GM12872 (cell line): ENCODE measurements at regions not wholly inside any gene's neighbourhood (a gene's known extent, or its start where the extent isn't known, plus 50 kb on each side); places are given as distances from the start of the nearest gene placed in this dataset.

Source experiments
- CTCF ChIP-seq: IDR thresholded peaks from 3 replicates; pipeline ENCODE4 v1.5.1; 2011; ENCODE audit warnings: low read depth, mild to moderate bottlenecking, low read length, moderate library complexity; ENCODE audit not compliant: insufficient read depth

DNA sequence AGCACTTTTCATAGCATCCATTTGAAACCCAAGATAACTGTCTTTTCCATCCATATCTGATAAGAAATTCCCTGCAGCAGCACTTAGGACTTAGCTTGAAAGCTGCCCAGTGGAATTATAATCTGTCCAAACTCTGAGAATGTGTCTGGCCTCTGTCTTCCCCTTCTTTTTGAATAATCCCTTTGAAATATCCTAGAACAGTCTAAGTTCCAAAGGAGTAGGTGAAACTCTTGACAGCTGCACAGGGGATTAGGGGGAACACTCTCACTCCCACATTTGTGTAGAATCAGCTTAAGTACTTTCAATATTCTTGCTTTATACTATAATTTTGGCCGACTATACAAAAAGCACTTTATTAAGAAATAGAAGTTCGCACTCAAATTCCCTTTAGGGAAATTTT lies 157.7 kb downstream of the PAPSS1 start:
- TF ChIP-seq CTCF, result no peak

GRCh38 chr4:107561481-107561880 lies 158.6 kb downstream of the PAPSS1 start:
- no peak for TF ChIP-seq CTCF

DNA sequence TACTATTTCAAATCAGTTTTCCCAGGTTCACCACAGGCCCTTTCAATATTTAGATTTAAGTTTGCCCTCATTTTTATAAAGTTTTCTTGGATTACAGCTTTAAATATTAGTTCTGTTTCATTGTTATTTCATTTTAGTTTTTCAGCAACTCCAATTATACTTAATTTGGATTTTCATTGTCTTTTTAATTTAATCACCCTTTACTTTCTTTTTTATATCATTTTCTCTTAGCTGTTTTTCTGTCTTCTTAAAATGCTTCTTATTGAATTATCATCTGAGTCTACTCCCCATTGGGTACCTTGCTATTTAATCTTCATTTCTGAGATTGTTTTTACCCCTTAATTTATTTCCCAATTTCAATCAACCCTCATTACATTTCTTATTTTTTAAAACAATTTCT lies 160.4 kb downstream of the PAPSS1 start:
- no peak for TF ChIP-seq CTCF

GRCh38 chr4:107552306-107552705 lies 167.7 kb downstream of the PAPSS1 start:
- TF ChIP-seq CTCF, result no peak

DNA sequence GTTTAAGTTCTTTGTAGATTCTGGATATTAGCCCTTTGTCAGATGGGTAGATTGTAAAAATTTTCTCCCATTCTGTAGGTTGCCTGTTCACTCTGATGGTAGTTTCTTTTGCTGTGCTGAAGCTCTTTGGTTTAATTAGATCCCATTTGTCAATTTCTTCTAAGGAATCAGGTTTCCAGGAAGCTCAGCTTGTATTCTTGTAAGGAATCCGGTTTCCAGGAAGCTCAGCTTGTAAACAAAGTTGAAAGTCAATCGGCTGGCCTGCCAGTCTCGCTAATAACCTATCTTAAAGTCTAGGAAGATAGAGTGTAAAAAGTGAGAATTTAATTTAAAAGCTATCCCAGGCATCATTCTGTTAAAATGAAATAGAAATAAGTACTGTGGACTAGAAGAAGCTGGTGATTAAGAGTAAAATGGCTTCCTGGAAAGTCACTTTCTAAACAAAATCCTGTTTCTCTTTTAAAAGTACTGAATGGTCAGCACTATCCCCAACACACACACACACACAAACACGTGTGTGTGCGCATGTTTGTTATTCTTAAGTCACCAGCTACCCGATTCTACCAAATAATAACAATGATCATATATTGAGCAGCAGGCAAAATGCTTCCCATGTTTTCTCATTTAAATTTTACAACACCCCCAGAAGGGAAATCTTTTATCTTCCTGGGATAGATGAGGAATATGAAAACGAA lies 171.7 kb downstream of the PAPSS1 start:
- no peak for TF ChIP-seq CTCF

DNA sequence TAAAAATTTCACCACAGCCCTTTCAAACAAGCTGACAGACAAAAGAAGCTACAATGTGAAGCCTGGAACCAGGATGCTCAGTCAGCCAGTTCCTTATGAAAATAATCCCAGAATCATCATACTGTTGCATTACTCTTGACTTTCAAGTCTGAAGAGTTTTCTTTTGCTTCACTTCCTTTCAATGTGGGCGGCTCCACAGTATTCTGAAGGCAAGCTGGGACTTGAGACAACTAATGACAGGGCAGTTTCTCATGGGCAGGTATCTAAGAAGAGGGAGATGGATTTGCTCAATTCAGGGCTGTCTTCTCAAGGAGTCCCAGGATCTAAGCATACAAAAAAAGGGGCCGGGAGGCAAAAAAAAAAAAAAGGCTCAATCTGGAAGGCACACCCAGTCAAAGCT lies 173.4 kb downstream of the PAPSS1 start:
- TF ChIP-seq CTCF, result no peak

DNA sequence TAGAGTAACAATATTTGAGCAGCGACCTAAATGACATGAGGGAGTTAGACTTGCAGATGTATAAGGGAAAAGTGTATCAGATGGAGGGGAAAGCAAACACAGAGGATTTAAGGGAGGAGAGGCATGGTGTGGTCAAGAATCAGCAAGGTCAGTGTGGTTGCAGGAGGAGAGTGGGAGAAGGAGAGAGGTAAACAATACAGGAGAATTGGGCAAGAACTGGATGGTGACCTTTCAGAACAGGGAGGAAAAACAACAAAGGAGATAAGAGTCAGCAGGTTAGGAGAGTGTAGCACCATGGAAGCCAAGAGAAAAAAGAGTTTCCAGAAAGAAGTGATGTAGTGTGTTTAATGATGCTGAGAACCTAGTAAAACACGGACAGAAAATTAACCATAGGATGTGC lies 178.5 kb downstream of the PAPSS1 start:
- no peak for TF ChIP-seq CTCF
